ENCODE measurements at regions not wholly inside any gene's neighbourhood (a gene's known extent, or its start where the extent isn't known, plus 50 kb on each side); places are given as distances from the start of the nearest gene placed in this dataset.
"Not testable (repeated sequence)": the region's sequence is repeated elsewhere in the genome, so short reads cannot be mapped to it uniquely, and the experiment has no call there.

GRCh38 chr17:71099003-71099714 is 929.8 kb downstream of the KCNJ2 start:
- no peak for TF ChIP-seq EZH2 (IDR thresholded peaks at IDR 0.05; ENCODE audit: borderline replicate concordance, low read length)
- no peaks in the 10 kb centered on the region for H4K20me1 ChIP-seq (ENCODE audit: insufficient read depth, low read length)
- no peaks in the 10 kb centered on the region for H3F3A ChIP-seq (ENCODE audit: insufficient read depth, low read length)
- H3K9me3 ChIP-seq (ENCODE audit: low read length), result no peaks in the 10 kb centered on the region
- H3K27ac ChIP-seq (ENCODE audit: low read depth, low read length, poor library complexity, severe bottlenecking), result no peak overlapping the region
- no peaks in the 10 kb centered on the region for H3K36me3 ChIP-seq (ENCODE audit: insufficient read depth, low read length)
- no peaks in the 10 kb centered on the region for H3K79me2 ChIP-seq (ENCODE audit: insufficient read depth, low read length)
- H3K9ac ChIP-seq (ENCODE audit: low read length), result no peak overlapping the region
- no peak overlapping the region for H3K4me3 ChIP-seq (ENCODE audit: low read depth, low read length, poor library complexity, severe bottlenecking)
- H3K4me1 ChIP-seq (ENCODE audit: insufficient read depth, low read length, severe bottlenecking), result no peaks in the 10 kb centered on the region
- H2AFZ ChIP-seq (ENCODE audit: low read length), result no peak overlapping the region
- no peaks in the 10 kb centered on the region for H3K9me2 ChIP-seq (ENCODE audit: low read depth, low read length)
- no peak overlapping the region for H3K4me2 ChIP-seq (ENCODE audit: low read length)
- H3K27me3 ChIP-seq (ENCODE audit: insufficient read depth, low read length), result no peaks in the 10 kb centered on the region

DNA sequence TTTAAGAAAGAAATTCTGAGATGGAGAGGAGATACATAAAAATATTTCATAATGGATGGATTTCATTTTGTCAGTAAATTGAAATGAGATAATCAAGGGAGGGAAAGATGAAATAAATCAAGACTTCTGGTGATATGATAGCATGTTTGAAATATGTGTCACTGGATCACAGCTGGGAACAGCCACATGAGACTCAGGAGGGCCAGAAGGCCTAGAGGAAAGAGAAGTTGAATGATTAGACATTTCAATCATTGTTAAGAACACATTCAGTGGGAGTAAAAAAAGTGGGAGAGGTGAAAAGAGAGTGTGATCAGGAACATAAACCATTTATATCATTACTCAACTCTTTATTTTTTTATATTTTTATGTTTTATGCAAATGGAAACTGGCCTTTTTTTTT is 933.4 kb downstream of the KCNJ2 start:
- no peak for TF ChIP-seq EZH2 (IDR thresholded peaks at IDR 0.05; ENCODE audit: borderline replicate concordance, low read length)
- no peak for TF ChIP-seq CTCF (IDR thresholded peaks at IDR 0.05; ENCODE audit: low read length)
- Histone ChIP-seq H3K4me2 (ENCODE audit: low read length) (no peak overlapping the region), H2AFZ (ENCODE audit: low read length) (no peak overlapping the region)

GRCh38 chr17:71104225-71104624 is 934.9 kb downstream of the KCNJ2 start:
- H3K9ac ChIP-seq (ENCODE audit: low read length), result no peak overlapping the region
- H3K4me3 ChIP-seq (ENCODE audit: low read depth, low read length, poor library complexity, severe bottlenecking), result no peak overlapping the region
- no peak overlapping the region for H2AFZ ChIP-seq (ENCODE audit: low read length)
- no peaks in the 10 kb centered on the region for H3K79me2 ChIP-seq (ENCODE audit: insufficient read depth, low read length)
- no peaks in the 10 kb centered on the region for H3K27me3 ChIP-seq (ENCODE audit: insufficient read depth, low read length)
- H3K9me2 ChIP-seq (ENCODE audit: low read depth, low read length), result no peaks in the 10 kb centered on the region
- no peak for TF ChIP-seq CTCF (IDR thresholded peaks at IDR 0.05; ENCODE audit: low read length)
- no peak for TF ChIP-seq EZH2 (IDR thresholded peaks at IDR 0.05; ENCODE audit: borderline replicate concordance, low read length)
- no peaks in the 10 kb centered on the region for H3F3A ChIP-seq (ENCODE audit: insufficient read depth, low read length)
- no peak overlapping the region for H3K4me2 ChIP-seq (ENCODE audit: low read length)
- no peaks in the 10 kb centered on the region for H3K4me1 ChIP-seq (ENCODE audit: insufficient read depth, low read length, severe bottlenecking)
- H3K9me3 ChIP-seq (ENCODE audit: low read length), result no peaks in the 10 kb centered on the region
- no peaks in the 10 kb centered on the region for H3K36me3 ChIP-seq (ENCODE audit: insufficient read depth, low read length)
- no peak overlapping the region for H3K27ac ChIP-seq (ENCODE audit: low read depth, low read length, poor library complexity, severe bottlenecking)
- H4K20me1 ChIP-seq (ENCODE audit: insufficient read depth, low read length), result no peaks in the 10 kb centered on the region

More for the DNA sequence above, 933.4 kb downstream of the KCNJ2 start:
- H3K4me3 ChIP-seq (ENCODE audit: low read depth, low read length, poor library complexity, severe bottlenecking), result no peak overlapping the region
- no peaks in the 10 kb centered on the region for H4K20me1 ChIP-seq (ENCODE audit: insufficient read depth, low read length)
- H3K27ac ChIP-seq (ENCODE audit: low read depth, low read length, poor library complexity, severe bottlenecking), result no peak overlapping the region
- H3K4me1 ChIP-seq (ENCODE audit: insufficient read depth, low read length, severe bottlenecking), result no peaks in the 10 kb centered on the region
- H3K9me2 ChIP-seq (ENCODE audit: low read depth, low read length), result no peaks in the 10 kb centered on the region
- no peaks in the 10 kb centered on the region for H3K79me2 ChIP-seq (ENCODE audit: insufficient read depth, low read length)
- no peaks in the 10 kb centered on the region for H3F3A ChIP-seq (ENCODE audit: insufficient read depth, low read length)
- no peaks in the 10 kb centered on the region for H3K27me3 ChIP-seq (ENCODE audit: insufficient read depth, low read length)
- no peaks in the 10 kb centered on the region for H3K9me3 ChIP-seq (ENCODE audit: low read length)
- no peaks in the 10 kb centered on the region for H3K36me3 ChIP-seq (ENCODE audit: insufficient read depth, low read length)
- H3K9ac ChIP-seq (ENCODE audit: low read length), result no peak overlapping the region

- not testable (repeated sequence) for H3K9me3 ChIP-seq (ENCODE audit: low read length); H3K4me1 ChIP-seq (ENCODE audit: insufficient read depth, low read length, severe bottlenecking); H4K20me1 ChIP-seq (ENCODE audit: insufficient read depth, low read length); H3F3A ChIP-seq (ENCODE audit: insufficient read depth, low read length); H3K9me2 ChIP-seq (ENCODE audit: low read depth, low read length); H3K36me3 ChIP-seq (ENCODE audit: insufficient read depth, low read length); H3K9ac ChIP-seq (ENCODE audit: low read length); H3K79me2 ChIP-seq (ENCODE audit: insufficient read depth, low read length); H2AFZ ChIP-seq (ENCODE audit: low read length); H3K4me2 ChIP-seq (ENCODE audit: low read length); H3K27me3 ChIP-seq (ENCODE audit: insufficient read depth, low read length); H3K27ac ChIP-seq (ENCODE audit: low read depth, low read length, poor library complexity, severe bottlenecking); H3K4me3 ChIP-seq (ENCODE audit: low read depth, low read length, poor library complexity, severe bottlenecking)
Measured at GRCh38 chr17:71106056-71106455, 936.7 kb downstream of the KCNJ2 start.

All from OCI-LY1 (cell line).